Glomerular visceral epithelial cell (primary cell): ENCODE measurements at regions not wholly inside any gene's neighbourhood (a gene's known extent, or its start where the extent isn't known, plus 50 kb on each side); places are given as distances from the start of the nearest gene placed in this dataset.
"Not testable (repeated sequence)": the region's sequence is repeated elsewhere in the genome, so short reads cannot be mapped to it uniquely, and the experiment has no call there.

Experiments
- DNase-seq: peaks from one replicate; pipeline ENCODE4 v3.0.0-alpha.2; 2016; ENCODE audit errors: extremely low spot score

DNA sequence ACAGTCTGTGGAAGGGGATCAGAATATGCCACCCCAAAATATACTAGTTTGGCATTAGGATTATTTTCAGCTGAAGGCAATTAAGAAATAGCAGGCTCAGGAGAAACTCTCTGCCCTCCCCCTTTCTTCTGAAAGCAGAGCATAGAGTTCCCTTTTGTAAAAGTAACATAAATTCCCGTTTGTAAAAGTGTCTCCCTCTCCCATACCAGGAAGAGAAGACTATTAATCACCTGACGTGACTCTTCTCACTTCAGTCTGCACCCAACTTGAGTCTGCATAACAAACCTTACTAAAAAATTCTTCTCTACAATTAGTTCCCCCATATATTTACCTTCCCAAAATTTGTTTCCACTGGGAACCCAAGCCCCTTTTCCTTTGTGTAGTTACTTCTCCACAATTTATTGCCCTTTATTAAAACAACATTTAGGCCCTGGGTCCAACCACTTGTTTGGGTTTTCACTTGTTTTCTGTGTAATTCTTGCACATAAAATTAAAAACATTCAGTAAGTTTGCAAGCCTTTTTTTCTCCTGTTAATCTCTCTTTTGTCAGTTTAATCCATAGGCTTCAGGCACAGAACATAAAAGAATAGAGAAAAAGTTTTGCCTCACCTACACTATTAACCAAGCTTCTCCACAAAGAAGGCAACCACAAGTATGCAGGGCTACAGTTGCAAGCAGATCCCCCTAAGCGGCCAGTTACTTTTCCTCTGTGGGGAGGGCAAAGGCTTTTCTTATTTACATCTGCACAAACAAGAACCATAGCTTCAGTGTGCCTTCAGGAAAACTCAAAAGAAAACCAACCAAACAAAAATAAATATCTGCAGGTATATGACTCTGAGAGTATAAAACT, 73.8 kb upstream of the EPCAM start:
- no peak for DNase-seq

- no peak for DNase-seq
Measured at GRCh38 chr2:47293976-47294375, 75.1 kb upstream of the EPCAM start.

- DNase-seq: peak; percentile 28
Measured at GRCh38 chr2:47288864-47289263, 80.2 kb upstream of the EPCAM start.

DNA sequence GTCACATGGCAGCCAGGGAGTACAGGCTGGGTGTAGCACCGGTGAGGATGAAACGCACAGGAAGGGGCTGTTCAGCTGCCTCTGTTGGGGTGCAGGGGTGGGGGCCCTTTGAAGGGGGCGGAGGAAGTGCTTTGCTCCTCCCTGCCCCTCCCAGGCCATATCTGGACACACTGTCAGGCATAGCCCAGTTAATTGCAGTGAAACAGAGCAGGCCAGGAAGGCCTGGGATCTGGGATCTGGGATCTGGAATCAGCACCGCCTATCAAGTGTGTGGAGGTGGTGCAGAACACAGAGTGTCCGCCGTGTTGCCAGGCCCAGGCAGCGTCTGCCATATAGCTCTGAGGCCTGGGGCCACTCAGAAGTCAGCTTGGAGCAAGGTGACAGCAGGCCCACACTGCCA, 85.5 kb upstream of the EPCAM start:
- DNase-seq: no peak

GRCh38 chr2:47282621-47283272, 86.4 kb upstream of the EPCAM start:
- no peak for DNase-seq

DNA sequence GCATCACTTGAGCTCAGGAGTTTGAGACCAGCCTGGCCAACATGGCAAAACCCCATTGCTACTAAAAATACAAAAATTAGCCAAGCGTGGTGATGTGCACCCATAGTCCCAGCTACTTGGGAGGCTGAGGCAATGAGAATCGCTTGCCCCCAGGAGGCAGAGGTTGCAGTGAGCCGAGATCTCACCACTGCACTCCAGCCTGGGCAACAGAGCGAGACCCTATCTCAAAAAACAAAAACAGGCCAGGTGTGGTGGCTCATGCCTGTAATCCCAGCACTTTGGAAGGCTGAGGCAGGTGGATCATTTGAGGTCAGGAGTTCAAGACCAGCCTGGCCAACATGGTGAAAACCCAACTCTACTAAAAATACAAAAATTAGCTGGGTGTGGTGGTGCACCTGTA, 89.6 kb upstream of the EPCAM start:
- not testable (repeated sequence) for DNase-seq

DNA sequence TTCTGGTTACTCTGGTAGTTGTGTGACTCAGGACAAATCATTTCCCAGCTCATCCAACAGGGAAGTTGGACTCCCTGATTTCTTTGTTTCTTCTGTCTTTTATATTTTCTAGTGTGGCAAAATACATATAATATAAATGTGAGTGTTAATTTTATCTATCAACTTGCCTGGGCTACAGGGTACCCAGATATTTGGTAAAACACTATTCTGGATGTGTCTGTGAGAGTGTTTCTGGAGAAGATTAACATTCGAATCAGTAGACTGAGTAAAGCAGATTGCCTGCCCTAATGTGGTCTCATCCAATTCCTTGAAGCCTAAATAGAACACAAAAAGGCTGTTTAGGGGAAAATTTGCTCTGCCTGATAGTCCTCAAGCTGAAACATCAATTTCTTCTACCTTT, 91.1 kb upstream of the EPCAM start:
- no peak for DNase-seq

DNA sequence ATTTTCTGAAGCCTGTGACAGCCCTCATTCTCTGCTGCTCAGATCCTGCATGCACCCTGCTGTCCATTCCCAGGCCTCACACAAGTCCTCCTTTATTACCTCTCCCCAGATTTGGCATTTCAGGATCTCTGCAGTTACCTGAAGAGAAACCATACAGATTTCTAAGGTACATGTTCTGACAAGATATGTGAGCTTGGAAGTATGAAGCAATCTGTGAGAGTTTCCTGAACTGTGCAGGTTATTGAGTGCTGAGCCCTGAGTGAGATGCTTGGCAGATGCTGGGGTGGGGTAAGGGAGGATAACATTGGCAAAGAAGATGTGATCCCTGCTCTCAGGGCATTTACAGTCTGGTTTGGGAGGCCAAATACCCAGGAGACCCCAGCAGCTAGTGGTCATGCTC, 91.9 kb upstream of the EPCAM start:
- DNase-seq: no peak

GRCh38 chr2:47276061-47276460, 93.0 kb upstream of the EPCAM start:
- no peak for DNase-seq

DNA sequence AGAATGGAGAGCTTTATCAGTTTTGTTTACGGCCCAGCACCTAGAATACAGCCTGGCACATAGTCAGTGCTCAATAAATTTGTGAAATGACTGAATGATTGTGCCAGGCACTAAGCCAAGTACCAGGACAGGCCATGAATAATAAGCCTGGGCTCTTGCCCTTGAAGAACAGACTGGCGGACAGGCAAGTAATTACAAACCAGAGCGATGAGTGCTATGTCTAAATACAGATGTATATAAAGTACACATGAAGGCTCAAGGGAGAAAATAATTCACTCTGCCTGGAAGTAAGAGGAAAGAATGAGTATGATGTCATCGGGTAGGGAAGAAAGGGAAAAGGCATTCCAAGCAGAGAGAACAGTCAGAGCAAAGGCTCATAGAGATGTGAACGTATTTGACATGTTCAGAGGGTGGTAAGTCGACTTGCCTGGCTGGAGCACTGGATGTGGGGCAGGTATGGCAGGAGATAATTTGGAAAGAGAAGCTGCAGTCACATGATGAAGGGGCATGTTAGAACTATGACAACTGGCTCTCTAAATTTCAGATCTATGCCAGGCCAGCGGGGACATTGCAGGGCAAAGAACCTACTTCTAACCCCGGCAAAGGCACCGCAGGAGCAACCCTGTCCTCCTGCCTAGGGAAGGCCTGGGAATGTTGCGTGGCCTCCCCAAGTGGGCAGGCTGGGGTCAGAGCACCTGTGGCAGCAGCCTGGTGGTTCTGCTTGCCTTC, 94.9 kb upstream of the EPCAM start:
- DNase-seq: no peak

GRCh38 chr2:47272905-47273758, 96.0 kb upstream of the EPCAM start:
- no peak for DNase-seq

GRCh38 chr2:47272031-47272864, 95.9 kb upstream of the CALM2 start:
- peak; percentile 71 for DNase-seq

DNA sequence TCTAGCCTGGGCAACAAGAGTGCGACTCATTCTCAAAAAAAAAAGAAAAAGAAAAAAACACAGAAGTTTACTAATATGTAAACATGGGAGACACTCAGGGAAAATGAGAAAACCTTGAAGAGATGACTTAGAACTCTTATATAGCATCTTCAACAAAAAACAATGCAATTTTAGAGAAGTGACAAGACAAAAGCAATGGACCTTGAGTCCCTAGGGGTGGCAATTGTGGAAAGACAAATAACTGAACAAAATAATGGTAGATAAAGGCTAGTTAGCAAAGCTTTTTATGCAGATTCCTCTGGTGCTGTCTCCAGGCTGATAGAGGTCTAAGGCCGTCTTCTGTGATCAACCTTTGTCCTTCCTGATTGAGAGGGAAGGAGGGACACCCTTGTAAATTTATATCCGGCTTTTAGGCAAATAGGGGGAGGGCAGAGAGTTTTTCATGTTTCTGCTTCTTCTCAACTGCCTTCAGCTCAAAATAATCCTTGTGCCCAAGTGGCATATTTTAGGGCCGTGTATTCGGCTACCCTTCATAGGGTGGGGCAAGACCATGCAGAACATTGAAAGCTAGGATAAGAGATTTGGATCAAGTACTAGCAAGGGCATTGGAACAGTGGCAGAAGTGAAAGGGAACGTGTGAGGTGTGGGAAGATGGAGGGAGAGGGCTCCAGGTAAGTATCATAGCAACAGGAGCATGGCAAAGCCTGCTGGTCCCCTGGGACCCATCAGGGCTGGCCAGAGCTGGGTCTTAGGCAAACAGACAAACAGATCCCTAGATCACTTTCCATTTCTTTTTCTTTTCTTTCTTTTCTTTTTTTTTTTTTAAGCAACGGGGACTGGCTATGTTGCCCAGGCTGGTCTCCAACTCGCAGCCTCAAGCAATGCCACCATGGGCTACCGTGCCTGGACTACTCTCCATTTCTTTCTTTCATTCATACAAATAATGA, 95.0 kb upstream of the CALM2 start:
- DNase-seq: no peak

- DNase-seq: no peak
Measured at GRCh38 chr2:47270421-47270820, 94.1 kb upstream of the CALM2 start.

DNA sequence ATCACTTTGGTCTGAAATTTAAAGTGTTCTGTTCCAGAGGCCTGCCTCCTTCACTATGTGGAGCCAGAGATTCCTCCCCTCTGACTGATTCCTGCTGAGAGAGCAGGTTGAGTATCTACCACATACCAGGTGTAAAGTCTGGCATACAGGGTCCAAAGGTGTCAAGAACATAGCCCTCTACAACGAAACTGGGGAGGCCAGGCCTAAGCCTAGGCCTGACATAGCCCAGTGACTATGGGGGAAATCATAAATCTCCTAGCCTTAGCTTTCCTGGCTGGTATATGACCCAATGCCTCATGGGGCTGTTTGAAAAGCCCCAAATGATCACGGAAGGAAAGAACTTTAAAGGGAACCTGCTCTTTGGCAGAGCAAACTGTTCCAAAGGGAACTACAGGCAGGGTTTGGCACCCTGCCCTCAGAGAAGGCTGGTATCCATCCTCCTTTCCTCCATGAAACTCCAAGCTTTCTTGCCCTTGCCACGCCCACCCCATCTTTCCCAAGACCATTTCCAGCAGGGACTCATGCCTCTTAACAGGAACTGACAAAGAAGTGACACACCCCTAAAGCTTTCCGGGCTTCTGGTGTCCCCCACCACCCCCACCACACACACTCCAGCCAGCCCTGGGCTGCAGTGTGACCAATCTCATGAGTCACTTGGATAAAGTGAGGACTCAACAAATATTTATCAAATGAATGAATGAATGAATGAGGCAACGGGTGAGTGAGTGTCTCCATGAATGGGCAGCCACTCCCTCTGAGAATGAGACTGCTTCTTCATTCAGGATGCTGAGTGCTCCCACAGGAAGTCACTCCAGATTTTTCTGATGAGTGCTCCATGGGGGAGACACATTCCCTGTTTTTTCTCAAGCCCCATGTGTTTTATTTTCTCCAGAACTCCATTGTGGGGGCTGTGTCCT, 93.3 kb upstream of the CALM2 start:
- peak; percentile 91 for DNase-seq

DNA sequence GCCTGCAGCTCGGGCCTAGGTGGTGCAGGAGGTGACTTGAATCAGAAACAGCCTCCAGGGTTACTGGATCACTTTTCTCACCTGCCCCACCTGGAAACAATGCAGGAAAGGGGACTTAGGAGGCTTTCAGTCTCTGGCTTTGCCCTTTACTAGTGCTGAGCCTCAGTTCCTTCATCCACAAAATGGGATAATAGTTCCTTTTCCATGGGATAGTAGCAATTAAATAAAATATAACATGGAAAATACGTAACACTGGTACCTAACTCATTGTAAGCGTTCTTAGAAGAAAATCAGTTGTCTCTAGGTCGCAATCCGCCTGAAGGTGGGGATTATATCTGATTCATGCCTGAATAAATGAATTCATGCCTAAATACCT, 91.4 kb upstream of the CALM2 start:
- no peak for DNase-seq

DNA sequence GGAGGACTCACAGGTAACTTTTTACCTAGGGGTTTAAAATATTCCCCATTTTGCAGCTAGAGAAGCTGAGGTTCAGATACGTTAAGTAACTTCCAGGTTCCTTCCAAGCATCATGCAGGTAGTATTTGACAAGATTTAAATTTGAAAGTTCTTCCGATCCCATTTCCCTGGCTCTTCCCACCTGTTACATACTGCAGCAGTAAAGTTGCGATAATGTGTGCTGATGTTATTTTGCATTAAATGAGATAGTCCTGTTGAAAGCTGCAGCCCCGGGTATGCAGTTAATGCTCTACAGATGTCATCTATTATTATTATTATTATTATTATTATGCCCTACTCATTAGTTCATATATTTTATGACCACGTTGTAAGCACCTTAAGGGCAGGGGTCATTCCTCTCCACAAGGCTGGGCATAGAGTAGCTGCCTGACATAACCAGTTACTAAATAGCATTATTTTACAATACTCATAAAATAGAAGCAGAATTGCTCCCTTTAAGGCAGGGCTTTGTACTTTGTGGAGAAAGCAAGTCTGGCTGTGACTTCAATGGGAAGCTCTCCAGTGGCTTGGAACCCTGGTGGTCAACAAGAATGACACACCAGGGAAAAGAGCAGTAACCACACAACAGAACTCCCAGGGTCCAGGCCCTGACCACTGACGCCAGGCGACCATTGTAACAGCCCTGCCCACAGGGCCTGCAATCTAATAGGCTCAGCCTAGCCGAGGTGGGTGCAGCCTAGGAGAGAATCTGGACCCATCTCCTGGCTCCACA, 90.8 kb upstream of the CALM2 start:
- peak; percentile 70 for DNase-seq

GRCh38 chr2:47265751-47266231, 89.5 kb upstream of the CALM2 start:
- no peak for DNase-seq
